ENCODE measurements at regions not wholly inside any gene's neighbourhood (a gene's known extent, or its start where the extent isn't known, plus 50 kb on each side); places are given as distances from the start of the nearest gene placed in this dataset.

DNA sequence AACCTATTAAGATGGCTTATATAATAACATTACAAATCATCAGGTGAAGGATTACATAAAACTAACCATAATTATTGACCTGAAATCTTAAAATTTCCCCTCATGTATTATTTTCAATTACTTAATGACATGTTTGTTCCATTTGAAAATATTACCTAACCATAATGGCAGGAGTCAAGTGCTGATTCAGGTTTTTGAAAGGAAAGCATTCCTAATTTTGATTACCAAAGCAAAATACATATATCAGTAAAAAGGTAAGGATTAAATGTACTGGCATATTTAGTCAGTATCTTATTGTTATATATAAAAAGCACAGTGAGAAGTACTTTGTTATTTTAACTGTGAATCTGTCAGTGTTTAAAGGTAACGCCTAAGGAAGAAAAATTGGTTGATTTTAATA, 960.0 kb upstream of the CNTN5 start:
- TF ChIP-seq, protein P1, sequence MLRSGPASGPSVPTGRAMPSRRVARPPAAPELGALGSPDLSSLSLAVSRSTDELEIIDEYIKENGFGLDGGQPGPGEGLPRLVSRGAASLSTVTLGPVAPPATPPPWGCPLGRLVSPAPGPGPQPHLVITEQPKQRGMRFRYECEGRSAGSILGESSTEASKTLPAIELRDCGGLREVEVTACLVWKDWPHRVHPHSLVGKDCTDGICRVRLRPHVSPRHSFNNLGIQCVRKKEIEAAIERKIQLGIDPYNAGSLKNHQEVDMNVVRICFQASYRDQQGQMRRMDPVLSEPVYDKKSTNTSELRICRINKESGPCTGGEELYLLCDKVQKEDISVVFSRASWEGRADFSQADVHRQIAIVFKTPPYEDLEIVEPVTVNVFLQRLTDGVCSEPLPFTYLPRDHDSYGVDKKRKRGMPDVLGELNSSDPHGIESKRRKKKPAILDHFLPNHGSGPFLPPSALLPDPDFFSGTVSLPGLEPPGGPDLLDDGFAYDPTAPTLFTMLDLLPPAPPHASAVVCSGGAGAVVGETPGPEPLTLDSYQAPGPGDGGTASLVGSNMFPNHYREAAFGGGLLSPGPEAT (IDR thresholded peaks at IDR 0.05; ENCODE audit: low read depth), result no peak
- TF ChIP-seq POLR2A (IDR thresholded peaks at IDR 0.05; ENCODE audit: low read depth, low read length) (no peak), PML (IDR thresholded peaks at IDR 0.05; ENCODE audit: low read length) (no peak)

Data from GM12878 (cell line).